ENCODE measurements at regions not wholly inside any gene's neighbourhood (a gene's known extent, or its start where the extent isn't known, plus 50 kb on each side); places are given as distances from the start of the nearest gene placed in this dataset.

DNA sequence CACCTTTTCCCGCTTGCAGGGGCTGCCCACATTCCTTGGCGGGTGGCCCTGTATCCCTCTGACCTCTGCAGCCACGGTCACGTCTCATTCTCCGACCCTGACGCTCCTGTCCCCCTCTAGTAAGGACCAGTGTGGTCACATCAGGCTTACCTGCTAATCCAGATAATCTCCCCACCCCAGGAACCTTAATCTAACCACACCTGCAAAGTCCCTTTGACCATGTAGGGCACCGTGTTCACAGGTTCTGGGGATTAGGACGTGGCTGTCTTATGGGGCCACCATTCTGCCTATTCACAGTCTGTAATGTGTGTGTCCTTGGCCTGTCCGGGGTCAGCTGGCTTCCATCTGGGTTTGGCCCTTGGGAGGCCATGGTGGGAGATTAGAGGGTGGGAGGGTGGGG, 368.9 kb downstream of the AACS start:
- H3K4me3 ChIP-seq (ENCODE audit: insufficient read depth, low read depth, low read length, poor library complexity, severe bottlenecking): no peak overlapping the region
- H3K27me3 ChIP-seq (replicated peaks; ENCODE audit: control insufficient read depth, insufficient read depth, low read length, poor library complexity, severe bottlenecking): no peaks in the 10 kb centered on the region
- H3K9me3 ChIP-seq (ENCODE audit: control insufficient read depth, low read length): no peaks in the 10 kb centered on the region
- no peaks in the 10 kb centered on the region for H3K36me3 ChIP-seq (ENCODE audit: control insufficient read depth, insufficient read depth, low read length)
- H3K4me1 ChIP-seq (ENCODE audit: control insufficient read depth, insufficient read depth, low read length, poor library complexity, severe bottlenecking): no peaks in the 10 kb centered on the region
- DNase-seq: no peak
- no peak overlapping the region for H3K27ac ChIP-seq (ENCODE audit: insufficient read depth, low read length, poor library complexity, severe bottlenecking)

DNA sequence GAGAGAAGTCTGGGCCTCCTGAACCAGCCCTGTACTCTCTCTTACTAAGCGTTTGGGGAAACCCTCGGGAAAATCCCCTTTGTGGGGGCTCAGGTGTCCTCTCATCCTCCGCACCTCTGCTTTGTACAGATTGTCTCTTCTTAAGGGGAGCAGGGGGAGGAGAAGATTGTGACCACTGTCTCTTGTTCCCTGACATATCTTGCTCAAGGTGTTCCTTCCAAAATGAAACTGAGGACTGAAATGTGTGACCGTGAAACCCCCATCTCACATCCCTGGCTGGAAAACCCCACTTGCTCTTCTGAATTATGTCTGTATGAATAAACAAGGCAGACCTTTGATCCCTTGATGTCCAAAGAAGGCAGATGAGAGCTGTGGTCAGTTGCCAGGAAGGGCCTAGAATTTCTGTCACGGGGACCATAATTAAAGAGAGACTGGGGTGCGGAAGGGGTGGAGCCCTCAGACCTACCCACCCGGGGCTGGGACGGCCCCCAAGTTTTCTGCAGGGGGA, 369.8 kb downstream of the AACS start:
- Histone ChIP-seq H3K4me3 (ENCODE audit: insufficient read depth, low read depth, low read length, poor library complexity, severe bottlenecking) (no peak overlapping the region), H3K27me3 (replicated peaks; ENCODE audit: control insufficient read depth, insufficient read depth, low read length, poor library complexity, severe bottlenecking) (no peaks in the 10 kb centered on the region), H3K9me3 (ENCODE audit: control insufficient read depth, low read length) (no peaks in the 10 kb centered on the region), H3K27ac (ENCODE audit: insufficient read depth, low read length, poor library complexity, severe bottlenecking) (no peak overlapping the region), H3K4me1 (ENCODE audit: control insufficient read depth, insufficient read depth, low read length, poor library complexity, severe bottlenecking) (no peaks in the 10 kb centered on the region), H3K36me3 (ENCODE audit: control insufficient read depth, insufficient read depth, low read length) (no peaks in the 10 kb centered on the region)
- DNase-seq: no peak

DNA sequence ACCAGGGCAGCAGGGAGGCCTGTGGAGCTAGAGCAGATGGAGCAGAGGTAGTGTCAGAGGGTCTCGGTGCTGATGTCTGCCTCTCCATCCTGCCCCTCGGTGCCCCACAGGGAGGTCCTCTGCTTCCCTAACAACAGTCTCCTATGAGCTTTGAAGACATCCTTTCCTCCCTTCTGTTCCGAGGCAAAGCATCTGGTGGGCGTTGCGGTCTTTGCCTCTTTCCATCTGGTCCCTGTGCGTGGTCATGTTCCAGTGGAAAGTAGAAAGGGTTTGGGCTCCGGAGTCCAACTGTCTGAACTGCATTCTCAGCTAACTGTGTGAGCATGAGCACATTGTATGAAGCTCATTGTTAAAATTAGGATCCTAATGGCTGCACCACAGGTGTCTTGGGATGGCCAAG, 370.6 kb downstream of the AACS start:
- Histone ChIP-seq H3K27me3 (replicated peaks; ENCODE audit: control insufficient read depth, insufficient read depth, low read length, poor library complexity, severe bottlenecking) (no peaks in the 10 kb centered on the region), H3K27ac (ENCODE audit: insufficient read depth, low read length, poor library complexity, severe bottlenecking) (no peak overlapping the region), H3K4me1 (ENCODE audit: control insufficient read depth, insufficient read depth, low read length, poor library complexity, severe bottlenecking) (no peaks in the 10 kb centered on the region), H3K9me3 (ENCODE audit: control insufficient read depth, low read length) (no peaks in the 10 kb centered on the region), H3K36me3 (ENCODE audit: control insufficient read depth, insufficient read depth, low read length) (no peaks in the 10 kb centered on the region), H3K4me3 (ENCODE audit: insufficient read depth, low read depth, low read length, poor library complexity, severe bottlenecking) (no peak overlapping the region)
- no peak for DNase-seq

DNA sequence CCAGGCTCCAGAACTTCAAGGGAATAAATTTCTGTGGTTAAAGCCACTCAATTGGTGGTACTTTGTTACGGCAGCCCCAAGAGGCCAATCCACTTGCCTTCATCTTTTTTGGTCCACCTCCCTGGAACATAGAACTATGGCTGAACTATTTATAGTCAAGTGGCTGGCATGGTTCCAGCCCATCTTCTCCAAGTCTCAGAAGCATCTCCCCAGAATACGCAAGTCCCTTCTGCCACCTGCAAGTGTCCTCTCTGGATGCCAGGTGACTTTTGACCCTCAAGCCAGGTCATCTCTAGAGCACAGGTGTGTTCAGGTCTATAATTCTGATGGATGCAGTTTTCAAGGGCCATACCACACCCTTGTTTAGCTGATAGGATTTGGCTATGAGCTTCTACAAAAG, 371.5 kb downstream of the AACS start:
- Histone ChIP-seq H3K4me3 (ENCODE audit: insufficient read depth, low read depth, low read length, poor library complexity, severe bottlenecking) (no peak overlapping the region), H3K36me3 (ENCODE audit: control insufficient read depth, insufficient read depth, low read length) (no peaks in the 10 kb centered on the region), H3K4me1 (ENCODE audit: control insufficient read depth, insufficient read depth, low read length, poor library complexity, severe bottlenecking) (no peaks in the 10 kb centered on the region), H3K27ac (ENCODE audit: insufficient read depth, low read length, poor library complexity, severe bottlenecking) (no peak overlapping the region), H3K27me3 (replicated peaks; ENCODE audit: control insufficient read depth, insufficient read depth, low read length, poor library complexity, severe bottlenecking) (no peaks in the 10 kb centered on the region), H3K9me3 (ENCODE audit: control insufficient read depth, low read length) (no peaks in the 10 kb centered on the region)
- DNase-seq: no peak

DNA sequence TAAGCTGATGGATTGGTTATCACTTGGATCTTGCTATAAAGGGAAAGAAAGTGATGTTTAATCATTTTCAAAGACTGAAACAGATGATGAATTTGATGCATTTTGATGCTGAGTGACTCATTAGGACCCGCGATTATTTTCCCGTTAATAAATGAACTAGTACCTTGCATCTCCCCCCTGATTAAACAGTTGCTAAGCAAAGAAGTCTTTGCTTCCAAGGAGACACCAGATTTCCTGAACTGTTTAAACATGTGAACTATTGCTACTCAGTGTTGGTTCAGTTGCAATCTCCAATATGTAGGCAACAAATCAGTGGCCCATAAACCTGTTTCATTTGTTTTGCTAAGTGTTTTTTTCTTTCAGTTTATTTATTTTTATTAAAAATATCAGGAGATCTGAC, 375.2 kb downstream of the AACS start:
- H3K9me3 ChIP-seq (ENCODE audit: control insufficient read depth, low read length): no peaks in the 10 kb centered on the region
- no peak overlapping the region for H3K27ac ChIP-seq (ENCODE audit: insufficient read depth, low read length, poor library complexity, severe bottlenecking)
- no peaks in the 10 kb centered on the region for H3K27me3 ChIP-seq (replicated peaks; ENCODE audit: control insufficient read depth, insufficient read depth, low read length, poor library complexity, severe bottlenecking)
- H3K4me1 ChIP-seq (ENCODE audit: control insufficient read depth, insufficient read depth, low read length, poor library complexity, severe bottlenecking): no peaks in the 10 kb centered on the region
- no peaks in the 10 kb centered on the region for H3K36me3 ChIP-seq (ENCODE audit: control insufficient read depth, insufficient read depth, low read length)
- no peak overlapping the region for H3K4me3 ChIP-seq (ENCODE audit: insufficient read depth, low read depth, low read length, poor library complexity, severe bottlenecking)
- DNase-seq: no peak

DNA sequence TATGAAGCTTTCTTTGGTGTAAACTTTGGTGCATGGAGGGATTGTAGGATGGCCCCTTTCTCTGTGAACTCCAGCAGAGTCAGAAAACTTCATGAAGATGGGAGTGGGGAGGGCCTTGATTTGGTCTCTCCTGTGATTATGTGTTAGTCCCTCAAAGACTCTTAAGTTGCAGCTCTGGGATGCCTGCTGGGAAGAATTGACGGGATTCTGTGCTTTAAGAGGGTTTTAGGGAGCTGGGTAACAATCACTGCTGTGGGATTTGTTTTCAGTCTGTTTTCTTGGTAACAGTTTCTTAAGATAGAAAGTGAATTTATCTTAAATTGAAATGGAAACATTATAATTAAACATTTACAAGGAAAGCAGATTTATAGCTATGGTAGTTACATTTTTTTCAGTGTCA, 378.1 kb downstream of the AACS start:
- no peak for DNase-seq
- Histone ChIP-seq H3K36me3 (ENCODE audit: control insufficient read depth, insufficient read depth, low read length) (no peaks in the 10 kb centered on the region), H3K4me1 (ENCODE audit: control insufficient read depth, insufficient read depth, low read length, poor library complexity, severe bottlenecking) (no peaks in the 10 kb centered on the region), H3K27me3 (replicated peaks; ENCODE audit: control insufficient read depth, insufficient read depth, low read length, poor library complexity, severe bottlenecking) (no peaks in the 10 kb centered on the region), H3K27ac (ENCODE audit: insufficient read depth, low read length, poor library complexity, severe bottlenecking) (no peak overlapping the region), H3K9me3 (ENCODE audit: control insufficient read depth, low read length) (no peaks in the 10 kb centered on the region), H3K4me3 (ENCODE audit: insufficient read depth, low read depth, low read length, poor library complexity, severe bottlenecking) (no peak overlapping the region)

DNA sequence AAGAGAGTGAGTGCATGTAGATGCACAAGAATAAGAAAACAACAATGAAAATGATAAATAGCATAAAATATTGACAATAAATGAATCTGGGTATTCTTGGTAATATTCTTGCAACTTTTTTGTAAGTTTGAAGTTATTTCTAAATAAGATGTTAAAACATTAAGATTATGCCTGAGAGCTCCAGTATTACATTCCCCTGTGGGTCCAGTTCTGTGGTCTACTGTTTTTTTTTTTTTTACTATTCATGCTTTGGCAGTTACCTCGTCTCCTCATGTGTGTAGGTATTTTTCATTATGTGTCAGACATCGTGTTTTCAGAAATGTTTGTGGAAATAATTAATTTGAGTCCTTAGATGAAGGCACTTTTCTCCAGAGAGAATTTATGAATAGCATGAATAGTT, 386.2 kb downstream of the AACS start:
- no peak overlapping the region for H3K4me3 ChIP-seq (ENCODE audit: insufficient read depth, low read depth, low read length, poor library complexity, severe bottlenecking)
- no peaks in the 10 kb centered on the region for H3K36me3 ChIP-seq (ENCODE audit: control insufficient read depth, insufficient read depth, low read length)
- no peak overlapping the region for H3K27ac ChIP-seq (ENCODE audit: insufficient read depth, low read length, poor library complexity, severe bottlenecking)
- DNase-seq: no peak
- H3K27me3 ChIP-seq (replicated peaks; ENCODE audit: control insufficient read depth, insufficient read depth, low read length, poor library complexity, severe bottlenecking): no peaks in the 10 kb centered on the region
- H3K4me1 ChIP-seq (ENCODE audit: control insufficient read depth, insufficient read depth, low read length, poor library complexity, severe bottlenecking): no peaks in the 10 kb centered on the region
- peaks cover 5% of the 10 kb centered on the region for H3K9me3 ChIP-seq (ENCODE audit: control insufficient read depth, low read length)

DNA sequence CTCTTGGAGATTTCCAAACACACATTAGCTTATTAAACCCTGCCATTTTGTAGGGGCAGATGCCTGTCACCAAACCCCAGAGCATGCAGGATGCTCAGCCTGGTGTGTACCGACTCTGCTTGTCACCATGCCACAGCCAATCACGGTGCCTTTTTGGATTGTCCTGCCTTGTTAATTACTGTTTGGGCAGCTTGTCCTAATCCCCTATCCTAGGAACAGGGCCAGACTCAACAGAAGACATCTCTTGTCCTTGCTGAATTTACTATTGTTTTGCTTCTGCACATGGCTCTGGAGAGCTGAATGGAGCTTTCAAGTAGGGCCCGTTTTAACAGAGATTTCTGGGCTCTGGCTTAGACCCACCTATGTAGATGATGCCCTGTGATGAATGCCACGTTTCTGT, 388.5 kb downstream of the AACS start:
- Histone ChIP-seq H3K36me3 (ENCODE audit: control insufficient read depth, insufficient read depth, low read length) (no peaks in the 10 kb centered on the region), H3K4me1 (ENCODE audit: control insufficient read depth, insufficient read depth, low read length, poor library complexity, severe bottlenecking) (no peaks in the 10 kb centered on the region), H3K27ac (ENCODE audit: insufficient read depth, low read length, poor library complexity, severe bottlenecking) (no peak overlapping the region), H3K4me3 (ENCODE audit: insufficient read depth, low read depth, low read length, poor library complexity, severe bottlenecking) (no peak overlapping the region), H3K9me3 (ENCODE audit: control insufficient read depth, low read length) (peaks cover 5% of the 10 kb centered on the region), H3K27me3 (replicated peaks; ENCODE audit: control insufficient read depth, insufficient read depth, low read length, poor library complexity, severe bottlenecking) (no peaks in the 10 kb centered on the region)
- DNase-seq: no peak

DNA sequence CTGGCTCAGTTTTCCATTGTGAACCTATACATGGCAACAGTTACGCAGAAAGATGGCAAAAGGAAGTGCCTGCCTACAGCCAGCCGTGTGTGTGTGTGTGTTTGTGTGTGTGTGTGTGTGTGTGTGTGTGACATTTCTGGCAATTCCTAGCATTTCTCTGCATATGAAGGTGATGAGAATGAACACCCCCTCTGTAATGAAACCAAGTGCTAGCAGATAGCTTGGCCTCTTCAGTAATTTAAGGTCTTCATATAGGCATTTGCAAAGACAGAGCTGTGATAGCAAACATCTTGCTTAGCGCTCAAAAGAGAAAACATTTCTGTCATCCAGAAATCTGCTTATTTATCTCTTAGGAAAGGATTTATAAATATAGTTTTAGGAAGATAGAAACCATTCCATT, 389.1 kb downstream of the AACS start:
- no peak overlapping the region for H3K27ac ChIP-seq (ENCODE audit: insufficient read depth, low read length, poor library complexity, severe bottlenecking)

DNA sequence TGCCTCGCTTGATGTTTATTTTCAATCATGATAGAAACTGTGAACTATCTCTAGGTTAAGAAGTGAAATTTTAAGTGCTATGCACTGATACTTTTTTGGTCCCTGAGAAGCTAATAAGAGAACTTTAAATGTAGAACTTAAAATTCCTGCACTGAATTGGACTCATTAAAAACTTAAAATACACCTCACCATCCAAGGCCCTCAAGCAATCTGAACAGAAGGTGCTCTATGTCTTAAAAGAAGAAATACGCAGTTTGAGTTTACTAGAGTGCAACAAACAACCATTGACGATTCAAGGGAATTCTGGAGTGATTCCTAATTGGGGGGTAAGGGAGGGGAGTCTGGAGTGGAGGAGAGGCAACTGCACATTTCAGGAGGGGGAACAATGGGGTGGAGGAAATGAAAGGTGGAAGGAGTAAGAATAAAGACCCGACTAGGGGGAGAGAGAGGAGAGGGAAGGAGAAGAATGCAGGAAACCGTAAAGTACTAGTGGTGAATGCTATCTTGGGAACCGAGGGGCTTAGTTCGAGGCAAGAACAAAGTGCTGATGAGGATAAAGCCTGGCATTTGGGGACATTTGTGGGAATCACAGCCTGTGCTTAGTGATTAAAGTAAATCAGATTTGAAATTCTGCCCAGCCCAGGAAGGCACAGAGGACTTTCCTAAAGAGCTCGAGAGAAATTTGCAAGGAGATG, 389.7 kb downstream of the AACS start:
- no peaks in the 10 kb centered on the region for H3K4me1 ChIP-seq (ENCODE audit: control insufficient read depth, insufficient read depth, low read length, poor library complexity, severe bottlenecking)
- H3K4me3 ChIP-seq (ENCODE audit: insufficient read depth, low read depth, low read length, poor library complexity, severe bottlenecking): no peak overlapping the region
- no peaks in the 10 kb centered on the region for H3K36me3 ChIP-seq (ENCODE audit: control insufficient read depth, insufficient read depth, low read length)
- H3K27me3 ChIP-seq (replicated peaks; ENCODE audit: control insufficient read depth, insufficient read depth, low read length, poor library complexity, severe bottlenecking): no peaks in the 10 kb centered on the region
- peaks cover 5% of the 10 kb centered on the region for H3K9me3 ChIP-seq (ENCODE audit: control insufficient read depth, low read length)
- no peak overlapping the region for H3K27ac ChIP-seq (ENCODE audit: insufficient read depth, low read length, poor library complexity, severe bottlenecking)
- DNase-seq: no peak

More for the DNA sequence above, 389.1 kb downstream of the AACS start:
- H3K9me3 ChIP-seq (ENCODE audit: control insufficient read depth, low read length): peaks cover 5% of the 10 kb centered on the region
- DNase-seq: no peak
- H3K4me3 ChIP-seq (ENCODE audit: insufficient read depth, low read depth, low read length, poor library complexity, severe bottlenecking): no peak overlapping the region
- H3K4me1 ChIP-seq (ENCODE audit: control insufficient read depth, insufficient read depth, low read length, poor library complexity, severe bottlenecking): no peaks in the 10 kb centered on the region
- no peaks in the 10 kb centered on the region for H3K27me3 ChIP-seq (replicated peaks; ENCODE audit: control insufficient read depth, insufficient read depth, low read length, poor library complexity, severe bottlenecking)
- H3K36me3 ChIP-seq (ENCODE audit: control insufficient read depth, insufficient read depth, low read length): no peaks in the 10 kb centered on the region

Data from effector memory CD4-positive, alpha-beta T cell (primary cell).